ENCODE measurements at regions not wholly inside any gene's neighbourhood (a gene's known extent, or its start where the extent isn't known, plus 50 kb on each side); places are given as distances from the start of the nearest gene placed in this dataset.

DNA sequence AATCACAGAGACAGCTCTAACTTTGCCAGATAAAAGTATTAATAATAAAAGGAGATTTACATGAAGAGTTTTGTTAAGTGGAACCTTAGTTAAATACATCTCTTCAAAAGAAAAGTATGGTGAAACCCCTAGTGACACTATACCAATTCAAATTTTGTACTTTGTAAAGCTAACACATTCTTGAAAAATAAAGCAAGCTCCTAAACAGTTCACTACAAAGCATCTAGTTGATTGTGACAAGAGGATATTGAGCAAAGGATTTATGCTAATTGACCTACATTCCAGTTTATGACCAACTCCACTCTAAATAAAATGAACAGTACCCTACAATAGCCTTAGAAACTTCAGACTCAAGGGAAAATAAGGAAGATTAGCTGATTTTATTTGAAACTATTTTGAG, 69.4 kb upstream of the WDR17 start:
- Histone ChIP-seq H3K4me3 (ENCODE audit: low read depth, low read length) (no peak overlapping the region), H3K4me1 (ENCODE audit: control insufficient read depth, insufficient read depth, low read length) (peaks cover 13% of the 10 kb centered on the region), H3K27me3 (ENCODE audit: control insufficient read depth, insufficient read depth, low read length) (peaks cover 11% of the 10 kb centered on the region), H3K9me3 (ENCODE audit: control insufficient read depth, insufficient read depth, low read length) (no peaks in the 10 kb centered on the region), H3K9ac (ENCODE audit: low read depth, low read length) (no peak overlapping the region), H3K36me3 (ENCODE audit: control insufficient read depth, insufficient read depth, low read length) (no peaks in the 10 kb centered on the region)

DNA sequence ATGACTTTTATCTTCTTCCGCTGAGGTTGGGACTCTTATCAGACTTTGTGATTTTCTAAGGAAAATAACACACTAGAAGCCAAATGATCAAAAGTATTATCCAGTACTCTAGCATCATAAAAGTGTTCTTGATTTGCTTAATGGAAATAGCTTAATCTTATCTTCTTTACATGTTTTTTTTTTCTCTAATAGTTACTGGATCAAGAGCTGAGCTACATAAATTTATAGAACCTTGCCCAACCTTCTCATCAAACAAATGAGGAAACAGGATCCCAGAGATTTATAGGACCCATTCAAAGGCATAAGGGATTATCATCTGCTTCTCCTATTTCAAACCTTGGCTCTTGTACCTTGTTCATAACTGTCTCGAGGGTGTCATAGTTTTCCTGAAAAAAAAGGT, 68.3 kb upstream of the WDR17 start:
- no peak overlapping the region for H3K4me3 ChIP-seq (ENCODE audit: low read depth, low read length)
- no peaks in the 10 kb centered on the region for H3K9me3 ChIP-seq (ENCODE audit: control insufficient read depth, insufficient read depth, low read length)
- H3K4me1 ChIP-seq (ENCODE audit: control insufficient read depth, insufficient read depth, low read length), result peaks cover 13% of the 10 kb centered on the region
- H3K27me3 ChIP-seq (ENCODE audit: control insufficient read depth, insufficient read depth, low read length), result peaks cover 17% of the 10 kb centered on the region
- H3K9ac ChIP-seq (ENCODE audit: low read depth, low read length), result no peak overlapping the region
- no peaks in the 10 kb centered on the region for H3K36me3 ChIP-seq (ENCODE audit: control insufficient read depth, insufficient read depth, low read length)

DNA sequence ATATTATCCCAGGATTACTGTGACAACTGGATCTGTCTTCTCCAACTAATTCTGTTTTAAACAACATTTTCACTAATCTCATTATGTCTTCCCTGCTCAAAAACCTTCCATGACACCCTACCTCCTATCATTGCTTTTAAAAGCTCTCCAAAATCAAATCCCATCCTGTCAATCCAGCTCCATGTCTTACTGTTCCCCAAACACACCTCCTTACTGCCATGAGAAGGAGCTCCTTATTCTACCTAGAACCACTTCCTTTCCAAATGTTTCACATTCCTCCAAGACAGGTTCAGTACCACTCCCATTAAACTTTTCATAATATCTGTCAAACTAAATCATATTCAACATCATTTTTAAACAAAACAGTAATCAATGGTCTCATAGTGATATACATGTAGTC, 66.9 kb upstream of the WDR17 start:
- Histone ChIP-seq H3K27me3 (ENCODE audit: control insufficient read depth, insufficient read depth, low read length) (peaks cover 28% of the 10 kb centered on the region), H3K36me3 (ENCODE audit: control insufficient read depth, insufficient read depth, low read length) (no peaks in the 10 kb centered on the region), H3K4me1 (ENCODE audit: control insufficient read depth, insufficient read depth, low read length) (peaks cover 13% of the 10 kb centered on the region), H3K4me3 (ENCODE audit: low read depth, low read length) (no peak overlapping the region), H3K9ac (ENCODE audit: low read depth, low read length) (no peak overlapping the region), H3K9me3 (ENCODE audit: control insufficient read depth, insufficient read depth, low read length) (no peaks in the 10 kb centered on the region)

DNA sequence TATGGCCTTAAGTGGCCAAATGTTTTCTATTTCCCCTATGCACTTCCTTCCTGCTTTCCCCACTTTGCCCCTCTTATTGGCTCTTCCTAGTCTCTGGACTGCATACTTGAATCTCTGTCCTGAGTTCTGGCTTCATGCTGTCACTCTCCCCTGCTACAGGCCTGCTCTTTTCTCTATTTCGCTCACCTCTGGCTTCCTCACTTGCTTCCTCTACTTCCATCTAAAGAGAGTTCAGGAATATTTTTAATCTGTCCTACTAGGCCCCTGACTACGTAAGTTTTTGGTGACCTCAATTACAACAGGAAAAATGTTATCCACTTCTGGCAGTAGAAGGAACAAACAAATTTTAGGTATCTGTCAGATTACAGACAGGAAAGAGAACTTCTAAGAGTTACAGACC, 65.7 kb upstream of the WDR17 start:
- no peaks in the 10 kb centered on the region for H3K36me3 ChIP-seq (ENCODE audit: control insufficient read depth, insufficient read depth, low read length)
- H3K9ac ChIP-seq (ENCODE audit: low read depth, low read length), result no peak overlapping the region
- H3K4me1 ChIP-seq (ENCODE audit: control insufficient read depth, insufficient read depth, low read length), result peaks cover 13% of the 10 kb centered on the region
- peaks cover 28% of the 10 kb centered on the region for H3K27me3 ChIP-seq (ENCODE audit: control insufficient read depth, insufficient read depth, low read length)
- no peaks in the 10 kb centered on the region for H3K9me3 ChIP-seq (ENCODE audit: control insufficient read depth, insufficient read depth, low read length)
- no peak overlapping the region for H3K4me3 ChIP-seq (ENCODE audit: low read depth, low read length)

DNA sequence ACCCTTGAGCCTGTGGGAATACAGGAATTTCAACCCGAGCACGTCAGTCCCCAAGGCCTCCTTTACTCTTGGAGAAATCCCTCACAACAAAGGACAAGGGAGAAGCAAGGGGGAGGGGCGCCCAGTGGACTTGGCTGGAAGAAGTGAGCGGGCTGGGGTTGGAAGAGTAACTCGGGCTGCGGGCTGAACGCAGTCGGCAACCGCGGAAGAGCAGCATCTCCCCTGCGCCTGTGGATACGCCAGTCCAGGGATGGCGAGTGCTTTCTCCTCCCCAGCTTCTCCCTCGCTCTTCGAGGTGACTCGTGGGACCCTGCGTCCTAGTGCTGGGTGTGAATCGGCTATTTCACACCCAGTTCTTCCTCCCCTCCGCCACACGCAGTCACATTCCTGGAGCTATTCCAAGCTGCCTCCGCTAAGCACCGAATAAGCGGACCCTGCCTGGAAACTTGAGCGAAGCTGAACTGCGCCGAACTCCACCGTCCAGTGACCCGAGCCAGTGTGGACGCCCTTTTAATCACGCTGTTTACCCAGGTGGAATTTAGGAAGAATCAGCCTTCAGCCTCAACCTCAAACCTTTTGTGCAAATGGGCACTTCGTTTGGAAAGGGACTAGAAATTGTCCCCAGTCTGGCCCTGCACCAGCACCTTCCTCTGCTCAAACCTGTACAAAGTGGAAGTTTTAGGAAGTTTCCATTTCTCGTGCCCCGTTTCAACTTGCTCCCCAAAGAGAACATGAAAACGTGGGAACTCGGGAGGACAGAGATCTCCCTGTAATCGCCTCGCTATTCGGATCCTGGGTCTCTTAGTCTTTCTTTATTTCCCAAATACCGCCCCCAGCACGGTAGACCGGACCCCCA, 64.3 kb upstream of the WDR17 start:
- Histone ChIP-seq H3K36me3 (ENCODE audit: control insufficient read depth, insufficient read depth, low read length) (no peaks in the 10 kb centered on the region), H3K4me3 (ENCODE audit: low read depth, low read length) (peak overlapping the region; percentile 91), H3K27me3 (ENCODE audit: control insufficient read depth, insufficient read depth, low read length) (peaks cover 28% of the 10 kb centered on the region), H3K4me1 (ENCODE audit: control insufficient read depth, insufficient read depth, low read length) (peaks cover 8% of the 10 kb centered on the region), H3K9me3 (ENCODE audit: control insufficient read depth, insufficient read depth, low read length) (no peaks in the 10 kb centered on the region), H3K9ac (ENCODE audit: low read depth, low read length) (peak overlapping the region; percentile 50)

DNA sequence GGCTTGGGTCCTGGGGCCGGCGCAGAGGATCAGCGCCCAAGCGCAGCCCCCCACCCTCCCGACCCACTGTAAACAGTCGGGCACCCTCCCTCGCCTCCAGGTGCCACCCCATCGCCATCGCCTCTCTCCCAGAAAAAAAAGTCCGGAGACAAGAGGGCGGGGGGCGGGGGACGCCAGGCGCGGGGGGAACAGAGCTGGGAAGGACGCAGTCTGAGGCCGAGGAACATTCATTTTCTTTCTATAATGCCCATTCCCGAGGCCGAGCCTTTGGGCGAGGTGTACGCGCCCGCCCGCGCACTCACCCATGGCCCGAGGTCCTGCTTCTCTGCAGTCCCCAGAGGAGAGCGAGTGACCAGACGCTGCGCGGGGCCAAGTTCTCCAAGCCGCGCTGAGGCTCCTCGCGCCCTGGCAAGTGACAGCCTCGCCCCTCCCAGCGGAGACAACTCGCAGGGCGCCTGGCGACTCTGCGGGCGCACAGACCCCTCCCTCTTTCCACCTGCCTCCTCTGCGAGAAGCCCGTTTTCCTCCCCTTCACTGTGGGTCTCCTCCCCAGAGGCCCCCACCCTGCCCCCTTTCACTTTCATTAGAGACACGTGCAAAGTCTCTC, 63.5 kb upstream of the WDR17 start:
- Histone ChIP-seq H3K36me3 (ENCODE audit: control insufficient read depth, insufficient read depth, low read length) (no peaks in the 10 kb centered on the region), H3K4me3 (ENCODE audit: low read depth, low read length) (peak overlapping the region; percentile 91), H3K27me3 (ENCODE audit: control insufficient read depth, insufficient read depth, low read length) (peaks cover 28% of the 10 kb centered on the region), H3K9ac (ENCODE audit: low read depth, low read length) (peak overlapping the region; percentile 49), H3K9me3 (ENCODE audit: control insufficient read depth, insufficient read depth, low read length) (no peaks in the 10 kb centered on the region), H3K4me1 (ENCODE audit: control insufficient read depth, insufficient read depth, low read length) (peaks cover 5% of the 10 kb centered on the region)

DNA sequence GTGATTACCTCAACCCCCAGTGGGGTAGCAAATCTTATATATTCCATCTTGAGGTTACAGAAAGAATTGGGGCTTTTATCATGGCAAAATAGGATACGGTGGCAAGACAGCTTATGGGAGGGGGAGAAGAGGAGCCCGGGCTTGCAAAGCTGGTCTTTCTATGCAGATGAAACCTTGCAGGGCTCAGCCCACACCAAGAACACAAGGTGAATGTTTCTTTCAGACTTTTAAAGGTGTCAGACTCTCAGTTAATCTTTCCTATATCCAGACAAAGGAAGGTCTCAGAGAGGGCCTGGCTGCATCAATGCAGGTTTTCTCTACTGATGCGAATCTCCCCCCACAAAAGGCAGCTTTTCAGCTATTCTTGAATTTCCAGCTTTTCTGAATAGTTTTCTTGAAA, 59.9 kb upstream of the WDR17 start:
- no peak overlapping the region for H3K9ac ChIP-seq (ENCODE audit: low read depth, low read length)
- H3K4me3 ChIP-seq (ENCODE audit: low read depth, low read length), result no peak overlapping the region
- peaks cover 20% of the 10 kb centered on the region for H3K27me3 ChIP-seq (ENCODE audit: control insufficient read depth, insufficient read depth, low read length)

DNA sequence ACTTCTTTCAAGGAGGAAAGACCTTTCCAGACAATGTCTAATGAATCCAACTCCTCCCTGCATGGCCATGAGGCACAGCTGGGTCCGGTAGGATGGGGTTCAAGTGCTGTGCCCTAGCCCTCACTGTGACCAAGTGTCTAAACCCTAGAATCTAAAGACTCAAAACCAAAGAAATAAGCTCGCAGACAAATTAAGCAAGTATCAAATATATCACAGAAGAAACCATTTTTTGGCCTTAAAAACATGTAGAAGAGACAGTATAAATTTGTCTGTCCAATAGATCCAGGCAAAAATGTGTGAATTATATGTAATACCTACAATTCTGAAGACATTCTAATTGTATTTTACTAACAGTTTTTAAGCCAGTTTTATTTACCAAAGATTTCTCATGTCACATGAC, 56.4 kb upstream of the WDR17 start:
- no peaks in the 10 kb centered on the region for H3K36me3 ChIP-seq (ENCODE audit: control insufficient read depth, insufficient read depth, low read length)
- no peak overlapping the region for H3K4me3 ChIP-seq (ENCODE audit: low read depth, low read length)
- no peak overlapping the region for H3K9ac ChIP-seq (ENCODE audit: low read depth, low read length)
- no peaks in the 10 kb centered on the region for H3K4me1 ChIP-seq (ENCODE audit: control insufficient read depth, insufficient read depth, low read length)
- no peaks in the 10 kb centered on the region for H3K9me3 ChIP-seq (ENCODE audit: control insufficient read depth, insufficient read depth, low read length)
- H3K27me3 ChIP-seq (ENCODE audit: control insufficient read depth, insufficient read depth, low read length), result no peaks in the 10 kb centered on the region

More for the DNA sequence above, 59.9 kb upstream of the WDR17 start:
- Histone ChIP-seq H3K36me3 (ENCODE audit: control insufficient read depth, insufficient read depth, low read length) (no peaks in the 10 kb centered on the region), H3K9me3 (ENCODE audit: control insufficient read depth, insufficient read depth, low read length) (no peaks in the 10 kb centered on the region), H3K4me1 (ENCODE audit: control insufficient read depth, insufficient read depth, low read length) (no peaks in the 10 kb centered on the region)

DNA sequence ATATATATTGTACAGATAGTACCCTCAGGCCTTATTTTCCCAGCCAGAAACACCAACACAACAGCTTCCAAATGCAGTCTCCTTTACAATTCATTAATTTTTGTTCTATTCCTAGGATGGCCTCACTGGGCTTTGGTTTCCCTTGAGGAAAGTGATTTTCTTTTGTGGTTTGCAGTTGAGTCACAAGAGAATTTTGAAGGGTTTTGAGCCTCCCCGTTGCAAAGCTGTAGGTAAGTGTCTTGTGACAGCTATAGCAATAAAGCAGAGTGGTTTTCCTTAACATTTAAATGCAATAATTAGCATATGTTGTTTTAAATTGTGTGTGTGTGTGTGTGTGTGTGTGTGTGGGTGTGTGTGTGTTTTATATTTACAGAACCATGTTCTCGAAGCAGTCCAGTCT, 54.1 kb upstream of the WDR17 start:
- H3K9ac ChIP-seq (ENCODE audit: low read depth, low read length), result no peak overlapping the region
- no peaks in the 10 kb centered on the region for H3K9me3 ChIP-seq (ENCODE audit: control insufficient read depth, insufficient read depth, low read length)
- no peaks in the 10 kb centered on the region for H3K27me3 ChIP-seq (ENCODE audit: control insufficient read depth, insufficient read depth, low read length)
- no peaks in the 10 kb centered on the region for H3K4me1 ChIP-seq (ENCODE audit: control insufficient read depth, insufficient read depth, low read length)
- H3K36me3 ChIP-seq (ENCODE audit: control insufficient read depth, insufficient read depth, low read length), result no peaks in the 10 kb centered on the region
- H3K4me3 ChIP-seq (ENCODE audit: low read depth, low read length), result no peak overlapping the region

DNA sequence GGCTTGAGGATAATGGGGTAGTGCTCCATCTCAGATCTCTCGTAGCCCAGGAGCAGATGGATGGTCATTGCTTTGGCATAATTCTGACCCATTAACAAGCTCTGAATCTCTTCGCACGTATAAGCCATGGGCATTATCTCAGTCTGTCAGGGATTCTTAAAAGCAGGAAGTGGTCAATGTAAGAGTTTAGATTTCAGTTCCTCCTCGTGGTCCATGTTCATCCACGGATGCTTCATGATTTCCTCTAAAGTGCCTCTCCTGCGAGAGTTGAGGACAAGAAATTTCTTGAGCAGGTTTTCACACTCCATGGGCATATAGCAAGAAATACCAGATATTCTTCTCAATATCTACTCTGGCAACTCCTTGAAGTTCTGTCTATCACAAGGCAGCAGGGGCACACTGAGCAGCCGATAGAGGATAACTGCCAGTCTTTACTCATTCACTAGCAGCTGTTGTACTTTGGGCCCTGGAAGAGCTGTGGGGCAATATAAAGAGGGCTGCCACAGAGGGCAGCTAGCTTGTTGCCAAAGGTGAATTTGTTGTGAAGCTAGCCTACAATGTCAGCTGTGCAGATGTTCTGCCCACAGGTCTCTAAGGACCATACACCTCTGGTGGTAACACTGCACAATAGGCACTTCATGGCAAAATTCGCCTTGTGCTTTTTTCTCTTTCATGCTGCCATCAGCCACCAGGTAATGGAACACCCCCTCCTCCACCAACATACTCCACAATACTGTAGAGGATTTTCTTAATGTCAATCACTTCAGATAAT, 52.0 kb upstream of the WDR17 start:
- no peaks in the 10 kb centered on the region for H3K4me1 ChIP-seq (ENCODE audit: control insufficient read depth, insufficient read depth, low read length)
- no peak overlapping the region for H3K9ac ChIP-seq (ENCODE audit: low read depth, low read length)
- no peaks in the 10 kb centered on the region for H3K27me3 ChIP-seq (ENCODE audit: control insufficient read depth, insufficient read depth, low read length)
- no peaks in the 10 kb centered on the region for H3K36me3 ChIP-seq (ENCODE audit: control insufficient read depth, insufficient read depth, low read length)
- no peaks in the 10 kb centered on the region for H3K9me3 ChIP-seq (ENCODE audit: control insufficient read depth, insufficient read depth, low read length)
- H3K4me3 ChIP-seq (ENCODE audit: low read depth, low read length), result no peak overlapping the region

DNA sequence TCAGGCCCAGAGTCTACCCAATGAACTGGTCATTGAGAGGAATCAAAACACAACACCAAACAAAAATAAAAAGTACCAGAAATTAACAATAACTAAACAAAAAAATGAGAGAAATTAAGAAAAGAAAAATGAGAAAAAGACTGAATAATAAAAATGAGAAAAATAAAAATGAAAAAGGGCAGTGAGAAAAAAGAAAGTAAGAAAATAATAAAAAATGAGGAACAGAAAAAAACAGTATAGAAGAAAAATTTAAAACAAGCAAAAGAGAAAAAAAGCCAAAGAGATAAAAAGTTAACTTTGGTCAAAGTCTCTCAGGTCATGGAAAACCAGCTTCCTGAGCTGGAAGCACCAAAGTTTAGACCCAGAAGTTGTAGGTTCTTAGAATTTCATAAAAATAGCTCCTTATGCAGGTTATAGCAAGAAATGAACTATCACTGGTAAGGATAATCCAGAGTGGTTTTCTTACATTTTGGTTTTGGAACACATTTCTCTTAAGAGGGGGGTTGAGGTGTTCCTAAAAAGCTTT, 51.0 kb upstream of the WDR17 start:
- no peak overlapping the region for H3K9ac ChIP-seq (ENCODE audit: low read depth, low read length)
- H3K9me3 ChIP-seq (ENCODE audit: control insufficient read depth, insufficient read depth, low read length), result no peaks in the 10 kb centered on the region
- no peak overlapping the region for H3K4me3 ChIP-seq (ENCODE audit: low read depth, low read length)
- no peaks in the 10 kb centered on the region for H3K36me3 ChIP-seq (ENCODE audit: control insufficient read depth, insufficient read depth, low read length)
- H3K27me3 ChIP-seq (ENCODE audit: control insufficient read depth, insufficient read depth, low read length), result no peaks in the 10 kb centered on the region
- no peaks in the 10 kb centered on the region for H3K4me1 ChIP-seq (ENCODE audit: control insufficient read depth, insufficient read depth, low read length)

Measured in iPS-15b (cell line).